Ectodermal cell (in vitro differentiated cells): ENCODE measurements at regions not wholly inside any gene's neighbourhood (a gene's known extent, or its start where the extent isn't known, plus 50 kb on each side); places are given as distances from the start of the nearest gene placed in this dataset.
A peak's percentile ranks its signal among the peaks of the same experiment; 100 is the strongest.
"Not testable (repeated sequence)": the region's sequence is repeated elsewhere in the genome, so short reads cannot be mapped to it uniquely, and the experiment has no call there.

Source experiments
- H3K27ac ChIP-seq: 2 replicates; pipeline ENCODE4 v1.7.0; 2013; ENCODE audit warnings: mild to moderate bottlenecking, low read depth, low read length; ENCODE audit not compliant: insufficient read depth, poor library complexity, severe bottlenecking
- H3K27me3 ChIP-seq: 2 replicates; pipeline ENCODE4 v1.7.0; 2013; ENCODE audit warnings: mild to moderate bottlenecking, low read length; ENCODE audit not compliant: insufficient read depth, control insufficient read depth, poor library complexity, severe bottlenecking
- H3K36me3 ChIP-seq: one replicate; pipeline ENCODE4 v1.7.0; 2013; ENCODE audit warnings: low read length; ENCODE audit not compliant: control insufficient read depth, insufficient read depth
- H3K4me1 ChIP-seq: one replicate; pipeline ENCODE4 v1.7.0; 2013; ENCODE audit warnings: low read length; ENCODE audit not compliant: control insufficient read depth, insufficient read depth
- H3K4me3 ChIP-seq: 2 replicates; pipeline ENCODE4 v1.7.0; 2013; ENCODE audit warnings: low read depth, low read length, control low read depth; ENCODE audit not compliant: insufficient read depth
- H3K9me3 ChIP-seq: 2 replicates; pipeline ENCODE4 v1.7.0; 2013; ENCODE audit warnings: mild to moderate bottlenecking, low read length, moderate library complexity; ENCODE audit not compliant: control insufficient read depth
- WGBS, 2 experiments: methylation state at CpG; one replicate each; pipeline ENCODE4 v1.1.7; 2013; ENCODE audit warnings: missing lambda C conversion rate in 2 of 2; 5-methylcytosine and 5-hydroxymethylcytosine counted together

DNA sequence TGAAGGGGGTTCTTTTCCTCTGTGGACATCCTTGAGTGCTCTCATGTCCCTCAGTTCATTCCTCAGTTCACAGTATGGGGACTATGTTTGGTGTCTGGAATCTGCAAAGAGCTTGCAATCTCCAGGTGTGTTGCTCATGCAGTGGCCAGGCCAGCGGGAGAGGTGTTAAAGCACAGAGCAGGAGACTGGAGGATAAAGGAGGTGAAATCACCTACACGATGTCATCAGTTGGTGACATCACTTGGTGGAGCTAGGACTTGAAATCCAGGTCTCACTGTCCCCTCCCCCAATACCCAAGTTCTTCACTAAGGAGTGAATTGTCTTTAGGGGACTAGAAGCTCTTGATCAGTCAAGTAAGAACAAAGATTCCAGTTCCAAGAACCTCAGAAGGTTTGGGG is 197.3 kb upstream of the ZNF618 start:
- no peaks in the 10 kb centered on the region for H3K4me1 ChIP-seq
- H3K4me3 ChIP-seq, result no peak overlapping the region
- no peaks in the 10 kb centered on the region for H3K27me3 ChIP-seq
- H3K27ac ChIP-seq, result no peak overlapping the region
- H3K9me3 ChIP-seq, result no peaks in the 10 kb centered on the region
- H3K36me3 ChIP-seq, result no peaks in the 10 kb centered on the region
- WGBS, 2 experiments, result 80 to 100% methylated on average over 2 of the region's 2 CpGs

DNA sequence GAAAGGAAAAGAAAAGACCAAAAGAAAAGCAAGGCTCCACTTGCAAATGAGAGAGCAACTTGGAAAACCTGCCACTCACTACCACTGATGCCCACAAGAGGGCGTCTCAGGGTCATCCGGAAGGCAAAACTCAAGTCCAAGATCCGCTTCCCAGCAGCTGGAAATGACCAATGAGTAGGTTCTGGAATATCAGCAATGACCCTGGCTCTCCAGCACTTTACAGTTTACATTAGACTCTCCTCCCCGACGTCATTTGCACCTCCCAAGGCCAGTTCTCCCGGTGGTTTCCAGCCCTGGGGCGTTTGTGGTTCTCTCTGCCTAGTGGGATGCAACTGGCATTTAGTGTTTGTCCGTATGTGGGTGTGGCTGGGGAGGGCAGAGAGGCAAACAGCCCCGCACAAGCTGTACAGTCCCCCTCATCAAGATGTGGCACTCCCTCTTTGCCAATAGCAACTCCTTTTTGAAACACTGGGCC is 193.8 kb upstream of the ZNF618 start:
- 23 to 26% methylated on average over 9 of the region's 9 CpGs for WGBS, 2 experiments
- Histone ChIP-seq H3K27ac (no peak overlapping the region), H3K36me3 (no peaks in the 10 kb centered on the region), H3K27me3 (peaks cover 25% of the 10 kb centered on the region), H3K4me1 (no peaks in the 10 kb centered on the region), H3K9me3 (no peaks in the 10 kb centered on the region), H3K4me3 (no peak overlapping the region)

DNA sequence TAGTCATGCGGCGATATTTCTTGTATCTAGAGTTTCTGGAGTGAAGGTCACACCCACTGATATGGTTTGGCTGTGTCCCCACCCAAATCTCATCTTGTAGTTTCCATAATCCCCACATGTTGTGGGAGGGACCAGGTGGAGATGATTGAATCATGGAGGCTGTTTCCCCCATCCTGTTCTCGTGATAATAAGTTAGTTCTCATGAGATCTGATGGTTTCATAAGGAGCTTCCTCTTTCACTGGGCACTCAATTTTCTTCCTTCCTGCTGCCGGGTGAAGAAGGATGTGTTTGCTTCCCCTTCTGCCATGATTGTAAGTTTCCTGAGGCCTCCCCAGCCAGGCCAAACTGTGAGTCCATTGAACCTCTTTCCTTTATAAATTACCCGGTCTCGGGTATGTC is 190.5 kb upstream of the ZNF618 start:
- 87 to 95% methylated on average over 6 of the region's 6 CpGs for WGBS, 2 experiments
- H3K9me3 ChIP-seq, H3K27ac ChIP-seq, H3K36me3 ChIP-seq, H3K4me3 ChIP-seq: not testable (repeated sequence)
- Histone ChIP-seq H3K27me3 (peaks cover 44% of the 10 kb centered on the region), H3K4me1 (peaks cover 10% of the 10 kb centered on the region)

DNA sequence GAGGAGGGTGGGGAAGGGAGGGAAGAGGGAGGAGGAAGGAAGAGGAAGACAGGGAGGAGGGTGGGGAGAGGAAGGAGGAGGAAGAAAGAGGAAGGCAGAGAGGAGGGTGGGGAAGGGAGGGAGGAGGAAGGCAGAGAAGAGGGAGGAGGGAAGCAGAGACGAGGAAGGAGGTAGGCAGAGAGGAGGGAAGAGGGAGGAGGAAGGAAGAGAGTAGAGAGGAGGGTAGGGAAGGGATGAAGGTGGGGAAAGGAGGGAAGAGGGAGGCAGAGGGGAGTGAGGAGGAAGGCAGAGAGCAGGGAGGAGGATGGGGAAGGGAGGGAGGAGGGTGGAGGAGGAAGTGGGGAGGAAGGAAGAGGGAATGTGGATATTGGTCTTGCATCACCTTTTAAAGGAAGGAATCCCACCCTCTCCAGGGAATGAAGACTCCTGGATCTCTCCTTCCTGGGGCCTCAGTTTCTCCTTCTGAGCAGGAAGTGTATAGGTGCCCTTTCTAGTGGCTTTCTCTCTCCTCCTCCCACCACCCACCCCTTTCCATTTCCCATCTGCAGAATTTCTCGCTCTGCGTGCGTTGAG is 188.9 kb upstream of the ZNF618 start:
- H3K27me3 ChIP-seq, result peaks cover 44% of the 10 kb centered on the region
- 25 to 34% methylated on average over 4 of the region's 4 CpGs for WGBS, 2 experiments
- peaks cover 10% of the 10 kb centered on the region for H3K4me1 ChIP-seq
- H3K27ac ChIP-seq, result no peak overlapping the region
- no peaks in the 10 kb centered on the region for H3K9me3 ChIP-seq
- peak overlapping the region; percentile 11 for H3K4me3 ChIP-seq
- no peaks in the 10 kb centered on the region for H3K36me3 ChIP-seq

DNA sequence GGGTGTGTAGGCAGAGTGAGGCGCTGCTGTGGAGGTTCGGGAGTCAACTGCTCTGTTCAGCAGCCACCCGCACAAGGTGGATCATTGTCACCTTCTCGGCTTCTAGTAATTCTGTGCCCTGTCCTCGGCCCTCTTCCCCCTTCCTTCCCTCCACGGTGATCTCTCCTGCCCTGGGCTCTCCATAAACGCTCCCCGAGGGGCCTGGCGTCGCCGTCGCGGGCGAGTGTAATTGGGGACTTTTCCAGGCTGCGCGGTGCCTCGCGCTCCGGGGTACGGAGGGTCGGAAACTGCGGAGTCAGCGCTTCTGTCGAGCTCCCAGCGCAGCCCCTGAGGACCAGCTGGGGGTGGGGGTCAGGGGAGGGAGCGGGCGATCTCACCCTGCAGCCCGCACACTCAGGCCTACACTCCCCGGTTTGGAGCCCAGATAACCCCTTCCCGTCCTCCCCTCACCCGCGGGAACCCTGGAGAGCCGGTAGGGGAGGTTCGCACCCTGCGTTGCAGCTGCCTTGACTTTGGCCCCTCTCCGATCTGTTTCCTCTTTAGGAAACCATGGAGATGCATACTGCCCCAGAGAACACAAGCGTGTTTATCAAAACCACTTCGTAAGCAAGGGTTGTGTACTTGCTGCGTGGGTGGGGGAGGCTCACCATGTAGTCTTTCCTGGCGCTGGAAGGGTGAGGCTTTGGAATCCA is 188.3 kb upstream of the ZNF618 start:
- H3K27me3 ChIP-seq, result peaks cover 44% of the 10 kb centered on the region
- 9 to 11% methylated on average over 40 of the region's 40 CpGs for WGBS, 2 experiments
- no peak overlapping the region for H3K27ac ChIP-seq
- no peaks in the 10 kb centered on the region for H3K9me3 ChIP-seq
- no peaks in the 10 kb centered on the region for H3K36me3 ChIP-seq
- peak overlapping the region; percentile 11 for H3K4me3 ChIP-seq
- peaks cover 10% of the 10 kb centered on the region for H3K4me1 ChIP-seq

DNA sequence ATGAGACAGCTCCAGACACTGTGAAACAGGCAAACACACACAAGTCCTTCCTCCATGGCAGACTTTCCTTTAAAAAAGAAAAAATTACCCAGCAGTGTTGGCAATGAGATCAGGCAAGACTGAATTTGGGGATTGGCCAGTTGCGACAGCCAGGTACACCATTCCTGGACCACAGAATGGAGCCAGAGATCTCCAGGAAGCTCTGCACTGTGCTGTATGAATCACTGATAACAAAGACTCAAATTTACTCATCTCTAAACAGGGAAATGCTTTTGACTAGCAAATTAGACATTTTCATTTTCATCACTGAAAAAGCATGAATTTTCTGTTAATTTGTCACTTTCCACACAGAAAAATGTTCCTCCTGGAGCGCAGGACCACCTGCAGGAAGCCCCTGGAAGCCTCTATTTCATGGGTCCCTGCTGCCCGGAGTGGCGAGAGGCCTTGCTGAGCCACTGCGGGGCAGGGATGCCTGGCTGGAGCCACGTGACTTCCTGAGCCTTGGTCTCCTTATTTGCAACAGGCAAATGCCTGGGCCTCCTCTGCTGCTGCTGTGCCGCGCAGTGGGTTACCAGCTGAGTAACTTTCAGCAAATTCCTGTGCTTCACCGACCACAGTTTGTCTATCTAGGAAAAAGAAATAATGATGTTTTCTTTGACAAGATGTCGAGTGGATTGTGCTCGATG is 185.9 kb upstream of the ZNF618 start:
- no peak overlapping the region for H3K27ac ChIP-seq
- H3K4me3 ChIP-seq, result no peak overlapping the region
- H3K9me3 ChIP-seq, result no peaks in the 10 kb centered on the region
- H3K4me1 ChIP-seq, result peaks cover 10% of the 10 kb centered on the region
- H3K27me3 ChIP-seq, result peaks cover 40% of the 10 kb centered on the region
- 57 to 61% methylated on average over 11 of the region's 11 CpGs for WGBS, 2 experiments
- no peaks in the 10 kb centered on the region for H3K36me3 ChIP-seq

DNA sequence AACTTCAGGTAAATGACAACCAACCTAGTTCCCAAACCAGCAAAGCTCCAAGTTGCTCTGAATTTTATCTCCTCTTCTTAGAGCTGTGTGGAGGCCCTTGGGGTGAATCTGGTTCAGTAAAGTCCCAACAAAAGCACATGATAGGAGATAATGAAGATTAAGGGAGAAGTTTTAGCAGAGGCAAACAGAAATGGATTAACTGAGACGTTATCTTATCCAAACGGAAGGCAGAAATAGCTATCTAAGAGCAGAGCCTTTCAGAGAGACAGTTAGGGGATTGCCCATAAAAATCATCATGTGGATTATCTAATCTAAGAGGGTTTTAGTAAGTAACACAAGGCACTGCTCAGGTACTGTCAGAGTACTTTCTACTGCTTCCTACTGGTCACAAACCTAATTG is 183.9 kb upstream of the ZNF618 start:
- peaks cover 10% of the 10 kb centered on the region for H3K4me1 ChIP-seq
- no peak overlapping the region for H3K4me3 ChIP-seq
- H3K27ac ChIP-seq, result no peak overlapping the region
- H3K9me3 ChIP-seq, result no peaks in the 10 kb centered on the region
- H3K27me3 ChIP-seq, result peaks cover 20% of the 10 kb centered on the region
- no peaks in the 10 kb centered on the region for H3K36me3 ChIP-seq
- 87 to 96% methylated on average over 2 of the region's 2 CpGs for WGBS, 2 experiments

DNA sequence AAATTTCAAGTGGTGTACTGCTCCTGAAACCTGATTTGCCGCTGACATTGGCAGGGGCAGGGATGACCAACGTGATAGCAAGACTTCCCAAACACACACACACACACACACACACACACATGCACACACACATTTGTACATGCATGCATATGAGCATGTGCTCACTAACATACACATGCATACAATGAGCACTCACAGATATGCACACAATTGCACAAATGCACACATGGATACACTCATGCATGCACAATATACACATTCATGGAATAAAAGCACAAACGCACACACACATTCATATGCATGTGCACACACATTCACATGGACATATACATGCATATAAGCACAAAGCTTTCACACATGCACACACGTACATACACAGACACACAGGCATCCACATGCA is 181.2 kb upstream of the ZNF618 start:
- no peak overlapping the region for H3K27ac ChIP-seq
- H3K9me3 ChIP-seq, result no peaks in the 10 kb centered on the region
- WGBS, 2 experiments, result 75 to 77% methylated on average over 4 of the region's 4 CpGs
- no peaks in the 10 kb centered on the region for H3K36me3 ChIP-seq
- H3K4me1 ChIP-seq, result peaks cover 3% of the 10 kb centered on the region
- no peak overlapping the region for H3K4me3 ChIP-seq
- H3K27me3 ChIP-seq, result no peaks in the 10 kb centered on the region

DNA sequence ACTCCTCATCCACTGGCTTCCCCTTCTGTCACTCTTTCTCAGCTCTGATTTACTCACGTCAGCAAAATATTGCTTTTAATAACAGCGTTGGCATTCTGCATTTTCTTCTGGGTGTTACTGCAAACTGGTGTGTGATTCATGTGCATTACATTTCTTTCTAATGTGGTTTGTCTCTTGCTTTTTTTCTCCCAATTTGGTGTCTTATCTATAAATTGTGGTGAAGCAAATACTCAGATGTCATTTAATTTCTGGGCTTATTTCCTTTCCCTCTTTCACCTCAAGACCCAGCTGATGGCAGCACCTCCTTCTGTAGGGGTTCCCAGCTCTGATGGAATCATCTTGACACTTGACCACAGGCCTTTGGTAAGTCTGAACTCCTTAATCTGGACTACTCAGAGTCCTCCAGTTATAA is 180.7 kb upstream of the ZNF618 start:
- H3K4me1 ChIP-seq, result no peaks in the 10 kb centered on the region
- no peak overlapping the region for H3K27ac ChIP-seq
- H3K36me3 ChIP-seq, result no peaks in the 10 kb centered on the region
- no peak overlapping the region for H3K4me3 ChIP-seq
- no peaks in the 10 kb centered on the region for H3K9me3 ChIP-seq
- WGBS, 2 experiments, result 89 to 98% methylated on average over 2 of the region's 2 CpGs
- no peaks in the 10 kb centered on the region for H3K27me3 ChIP-seq

DNA sequence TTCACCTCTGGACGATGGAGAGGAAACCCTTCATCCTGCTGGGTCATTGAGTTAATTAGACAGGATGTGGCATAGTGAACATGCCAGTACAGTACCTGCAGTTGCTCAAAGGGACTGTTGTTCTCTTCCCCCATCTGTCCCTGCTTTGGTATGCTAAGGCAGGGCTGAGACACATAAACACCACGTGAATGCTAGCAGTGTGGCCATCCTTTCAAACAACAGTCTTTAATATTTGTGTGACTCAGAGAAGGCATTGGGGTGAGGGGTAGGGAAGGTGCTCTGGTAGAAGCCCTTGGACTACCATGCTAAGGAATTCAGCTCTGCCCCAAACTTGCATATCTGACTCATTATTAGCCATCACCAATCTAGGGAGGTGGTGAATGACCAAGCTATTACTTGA is 180.2 kb upstream of the ZNF618 start:
- H3K36me3 ChIP-seq, result no peaks in the 10 kb centered on the region
- no peaks in the 10 kb centered on the region for H3K4me1 ChIP-seq
- no peak overlapping the region for H3K4me3 ChIP-seq
- no peaks in the 10 kb centered on the region for H3K9me3 ChIP-seq
- no peaks in the 10 kb centered on the region for H3K27me3 ChIP-seq
- no peak overlapping the region for H3K27ac ChIP-seq
- WGBS, 2 experiments, result 84 to 90% methylated on average over 2 of the region's 2 CpGs
